ENCODE measurements at regions not wholly inside any gene's neighbourhood (a gene's known extent, or its start where the extent isn't known, plus 50 kb on each side); places are given as distances from the start of the nearest gene placed in this dataset.

DNA sequence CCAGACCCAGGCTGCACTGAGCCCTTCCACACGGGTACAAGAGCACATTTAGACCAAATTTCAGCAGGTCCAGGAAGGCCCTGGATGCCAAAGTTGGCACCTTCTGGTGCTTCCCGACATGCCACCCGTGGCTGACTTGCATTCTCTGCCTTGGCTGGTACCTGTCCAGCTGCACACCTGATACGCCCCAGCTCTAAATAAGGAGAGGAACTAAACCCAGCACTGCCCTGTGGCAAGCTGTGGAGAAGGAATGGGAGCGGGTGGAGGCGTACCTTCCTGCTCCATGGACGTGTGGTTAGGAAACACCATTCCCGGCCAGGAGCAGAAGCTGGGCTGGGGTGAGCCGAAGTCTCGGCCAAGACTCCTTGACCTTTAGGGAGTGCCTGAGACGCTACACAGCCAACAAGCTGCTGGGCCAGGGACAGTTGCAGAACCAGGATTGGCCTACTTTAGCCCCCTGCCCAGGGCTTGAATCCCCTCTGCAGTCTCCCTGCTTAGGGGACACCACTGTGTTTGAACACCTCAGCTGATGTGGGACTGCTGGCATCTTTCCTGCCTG is 86.5 kb upstream of the TAF1B start:
- no peak for DNase-seq (ENCODE audit: low spot score)

DNA sequence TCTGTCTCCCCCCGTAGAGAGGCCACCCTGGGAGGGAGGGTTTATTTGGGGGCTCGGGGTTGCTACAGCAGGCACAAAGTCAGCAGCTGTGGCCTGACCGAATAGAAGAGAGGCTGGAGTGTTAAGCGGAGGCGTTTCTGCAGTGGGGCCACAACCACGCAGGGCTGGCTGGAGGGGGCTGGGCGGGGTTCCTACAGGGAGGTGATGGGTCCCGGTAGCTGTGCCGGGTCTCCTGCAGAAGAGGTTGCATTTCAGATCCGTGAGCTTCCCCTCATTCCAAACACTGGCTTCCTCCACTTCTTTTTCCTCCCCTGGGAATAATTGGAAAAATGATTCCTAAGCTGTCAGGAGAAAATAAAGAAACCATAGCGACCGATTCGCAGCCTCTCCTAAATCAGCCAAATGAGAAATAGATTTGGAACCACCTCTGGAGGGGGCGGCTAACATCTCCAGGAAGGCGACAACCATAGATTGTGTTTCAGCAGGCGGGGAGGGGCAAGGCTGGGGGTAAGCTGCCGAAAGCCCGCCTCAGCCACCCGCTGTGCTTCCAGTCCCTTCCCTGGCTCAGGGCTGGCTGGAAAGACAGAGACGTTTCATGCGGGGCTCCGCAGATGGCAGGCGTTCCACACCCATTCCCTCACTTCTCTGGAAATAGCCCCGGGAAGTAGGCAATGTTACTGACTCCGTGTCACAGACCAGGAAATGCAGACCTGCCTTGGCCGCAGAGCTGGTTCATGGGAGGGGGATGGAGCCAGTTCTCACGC is 85.6 kb upstream of the TAF1B start:
- DNase-seq (ENCODE audit: low spot score): no peak

- DNase-seq (ENCODE audit: low spot score): no peak
These were observed 84.5 kb upstream of the TAF1B start for GRCh38 chr2:9758741-9759140.

DNA sequence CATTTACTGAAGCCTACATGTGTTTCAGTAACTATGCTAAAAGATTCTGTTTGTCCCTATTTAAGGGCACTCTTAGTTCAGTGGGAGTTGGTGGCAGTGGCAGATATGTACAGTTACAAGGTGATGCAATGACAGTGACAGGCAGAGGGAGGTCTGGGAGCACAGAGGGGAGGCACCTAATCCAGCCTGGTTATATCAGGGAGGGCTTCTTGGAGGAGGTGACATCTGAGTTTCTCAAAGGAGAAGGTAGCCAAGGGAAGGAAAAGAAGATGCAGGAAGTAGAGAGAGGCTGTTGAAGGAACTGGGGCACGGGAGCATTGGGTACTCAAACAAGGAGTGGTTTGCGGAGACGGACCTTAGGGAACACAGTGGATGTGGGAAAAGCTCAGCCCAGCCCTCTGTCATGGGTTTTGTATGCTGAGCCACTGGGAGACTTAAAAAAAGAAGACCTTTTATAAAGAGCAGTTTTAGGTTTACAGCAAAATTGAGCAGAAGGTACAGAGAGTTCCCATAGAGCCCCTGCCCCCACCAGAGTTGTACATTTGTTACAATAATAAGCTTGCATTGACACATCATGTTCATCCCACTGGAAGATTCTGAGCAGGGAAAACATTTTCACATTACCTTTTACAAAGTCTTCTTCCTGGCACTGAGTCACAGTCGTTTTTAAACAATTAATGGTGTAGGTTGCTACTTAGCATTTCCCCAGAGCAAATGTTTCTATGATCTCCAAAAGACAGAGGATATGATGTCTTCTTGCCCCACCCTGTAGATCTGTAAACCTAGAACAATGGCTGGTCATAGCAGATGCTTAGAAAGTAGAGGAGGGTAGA is 83.0 kb upstream of the TAF1B start:
- no peak for DNase-seq (ENCODE audit: low spot score)

DNA sequence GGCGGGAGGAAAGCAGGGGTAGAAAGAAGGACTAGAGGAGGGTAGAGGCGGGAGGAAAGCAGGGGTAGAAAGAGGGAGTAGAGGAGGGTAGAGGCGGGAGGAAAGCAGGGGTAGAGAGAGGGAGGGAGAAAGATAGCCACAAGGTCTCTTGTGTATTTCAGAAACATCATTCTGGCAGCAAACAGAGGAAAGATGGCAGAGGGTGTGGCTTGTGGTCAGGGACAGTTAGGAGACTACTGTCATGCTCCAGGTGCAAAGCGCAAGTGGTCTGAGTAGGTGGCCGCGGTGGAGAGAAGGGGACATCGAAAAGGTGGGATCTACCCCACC is 82.4 kb upstream of the TAF1B start:
- DNase-seq (ENCODE audit: low spot score): no peak

DNA sequence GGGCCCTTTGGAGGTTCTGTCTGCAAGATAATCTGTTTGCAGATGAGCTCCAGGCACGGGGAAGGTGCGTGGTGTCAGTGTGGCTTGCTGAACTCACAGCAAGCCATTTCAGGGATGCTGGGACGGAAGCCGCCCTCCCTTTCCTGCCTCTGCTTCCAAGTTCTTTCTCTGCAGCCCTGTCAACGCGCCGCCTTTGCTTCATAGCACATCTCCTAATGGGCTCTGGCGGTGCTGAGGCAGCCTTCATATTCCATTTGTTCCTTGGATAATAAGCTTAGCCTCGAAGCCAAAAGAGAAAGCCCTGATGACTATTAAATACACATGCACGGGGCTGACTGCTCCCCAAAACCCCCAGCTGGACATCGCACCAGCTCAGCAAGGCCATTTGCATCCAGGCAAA is 81.7 kb upstream of the TAF1B start:
- no peak for DNase-seq (ENCODE audit: low spot score)

- DNase-seq (ENCODE audit: low spot score): no peak
These were observed 81.1 kb upstream of the TAF1B start for GRCh38 chr2:9762164-9762563.

DNA sequence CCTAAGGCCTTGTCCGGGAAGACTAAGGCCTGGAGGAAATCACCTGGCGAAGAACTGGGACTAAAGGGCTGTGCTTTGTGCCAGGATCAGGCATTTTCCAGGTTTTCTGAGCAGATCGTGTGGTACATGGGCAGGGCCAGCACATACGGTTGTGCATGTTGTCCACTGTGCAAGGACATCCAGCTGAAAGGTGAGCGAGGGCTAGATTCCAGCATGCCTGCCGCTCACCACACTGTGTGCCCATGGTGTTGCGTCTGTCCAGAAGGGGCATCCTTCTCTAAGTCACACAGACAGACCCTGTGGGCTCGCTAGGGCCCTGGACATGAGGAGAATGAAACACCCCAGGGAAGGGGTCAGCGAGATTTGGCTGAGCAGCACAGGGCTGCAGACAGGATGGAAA is 80.3 kb upstream of the TAF1B start:
- DNase-seq (ENCODE audit: low spot score): no peak

GRCh38 chr2:9763356-9764152 is 79.7 kb upstream of the TAF1B start:
- no peak for DNase-seq (ENCODE audit: low spot score)

GRCh38 chr2:9764153-9764778 is 79.0 kb upstream of the TAF1B start:
- no peak for DNase-seq (ENCODE audit: low spot score)

DNA sequence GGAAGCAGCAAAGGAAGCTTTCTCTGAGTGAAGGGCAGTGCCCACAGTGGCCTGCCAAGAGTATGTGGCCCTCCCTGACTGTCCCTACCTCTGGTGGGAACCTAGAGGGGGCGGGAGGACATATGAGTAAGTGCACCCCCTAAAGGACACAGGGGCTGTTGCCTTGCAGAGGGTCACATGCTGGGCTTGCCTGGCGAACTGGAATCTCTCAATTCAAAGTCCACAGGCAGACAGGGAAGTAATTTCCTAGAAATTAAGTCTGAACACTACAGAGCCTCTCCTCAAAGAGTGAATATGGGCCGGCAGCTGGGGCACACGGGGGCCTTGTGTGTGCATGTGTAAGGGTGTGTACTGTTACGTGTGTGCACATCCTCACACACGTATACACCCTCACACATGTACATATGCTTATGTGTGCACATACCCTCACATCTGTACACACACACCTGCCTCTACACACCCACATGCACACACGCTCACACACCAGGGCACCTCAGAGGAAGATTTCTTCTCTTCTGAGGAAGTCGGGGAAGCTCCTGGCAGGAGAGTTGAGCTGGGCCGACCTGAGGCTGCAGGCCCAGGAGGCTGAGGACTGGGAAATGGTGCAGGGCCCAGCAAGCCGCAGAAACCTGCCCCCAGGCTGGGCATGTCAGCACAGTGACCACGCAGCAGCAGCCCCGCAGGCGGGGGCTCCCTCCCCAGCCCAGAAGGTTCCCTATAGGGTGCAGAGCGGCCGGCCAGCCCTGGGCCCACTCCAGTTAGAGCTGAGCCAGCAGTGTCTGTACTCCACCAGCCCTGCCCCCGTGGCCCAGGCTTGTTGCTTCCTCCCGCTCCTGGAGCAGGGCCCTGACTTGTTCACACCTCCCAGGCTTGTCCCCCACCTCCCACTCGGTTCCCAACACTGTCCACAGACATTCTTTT is 77.4 kb upstream of the TAF1B start:
- DNase-seq (ENCODE audit: low spot score): no peak

GRCh38 chr2:9767656-9768281 is 75.5 kb upstream of the TAF1B start:
- no peak for DNase-seq (ENCODE audit: low spot score)

DNA sequence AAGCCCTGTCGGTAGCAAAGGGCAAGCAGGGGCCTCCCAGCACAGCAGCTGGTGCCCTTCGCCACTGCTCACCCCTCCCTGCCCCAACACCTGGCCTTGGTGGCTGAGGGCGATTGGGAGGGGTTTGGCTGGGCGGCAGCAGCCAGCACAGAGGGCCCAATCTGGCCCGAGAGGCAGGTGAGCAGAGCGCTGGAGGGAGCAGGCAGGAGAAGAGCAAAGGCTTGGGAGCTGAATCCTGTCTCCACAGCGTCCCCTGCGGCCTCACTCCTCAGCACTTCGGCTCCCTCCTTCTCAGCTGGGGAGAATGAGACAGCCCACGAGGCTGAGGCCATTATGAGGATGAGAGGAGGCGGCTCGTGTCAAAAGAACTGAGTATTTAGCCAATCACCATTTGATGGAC is 74.9 kb upstream of the TAF1B start:
- DNase-seq (ENCODE audit: low spot score): no peak

DNA sequence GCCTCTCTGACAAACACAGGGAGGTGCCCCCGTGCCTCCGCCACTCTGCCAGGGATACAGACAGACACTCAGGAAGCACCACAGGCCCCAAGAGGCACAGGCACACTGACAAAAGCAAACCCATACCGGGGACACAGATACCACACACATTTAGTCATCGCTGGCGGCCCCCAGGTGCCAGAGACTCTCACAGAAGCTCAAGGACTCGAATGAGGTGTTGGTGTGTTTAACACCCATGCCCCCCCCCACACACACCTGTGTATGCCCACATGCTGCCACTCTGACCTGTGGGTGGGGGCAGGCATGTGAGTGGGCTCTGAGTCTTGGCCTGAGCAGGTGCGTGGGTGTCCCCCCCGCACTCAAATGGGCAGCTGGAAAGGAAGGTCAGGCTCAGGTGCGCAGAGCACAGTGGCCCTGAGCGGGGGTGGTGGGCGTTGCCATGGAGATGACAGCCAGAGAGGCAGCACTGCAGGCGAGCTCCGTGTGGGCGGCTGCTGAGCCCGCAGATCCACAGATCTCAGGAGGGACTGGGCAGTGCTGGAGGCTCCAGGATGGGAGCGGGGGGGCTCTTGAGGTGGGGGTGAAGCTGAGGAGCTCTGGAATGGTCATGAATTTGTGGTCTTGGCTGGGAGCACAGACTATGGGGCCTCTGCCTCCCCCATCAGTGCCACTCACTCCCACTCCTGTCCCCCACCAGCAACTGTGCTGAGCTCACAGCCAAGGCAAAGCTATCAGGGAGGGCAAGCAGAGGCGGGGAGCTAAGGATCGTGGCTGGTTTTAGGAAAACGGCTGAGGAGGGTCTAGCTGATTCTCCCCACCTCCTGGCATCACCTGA is 73.9 kb upstream of the TAF1B start:
- no peak for DNase-seq (ENCODE audit: low spot score)

GRCh38 chr2:9770006-9770307 is 73.3 kb upstream of the TAF1B start:
- no peak for DNase-seq (ENCODE audit: low spot score)

GRCh38 chr2:9770308-9771100 is 72.8 kb upstream of the TAF1B start:
- DNase-seq (ENCODE audit: low spot score): peak; percentile 69

DNA sequence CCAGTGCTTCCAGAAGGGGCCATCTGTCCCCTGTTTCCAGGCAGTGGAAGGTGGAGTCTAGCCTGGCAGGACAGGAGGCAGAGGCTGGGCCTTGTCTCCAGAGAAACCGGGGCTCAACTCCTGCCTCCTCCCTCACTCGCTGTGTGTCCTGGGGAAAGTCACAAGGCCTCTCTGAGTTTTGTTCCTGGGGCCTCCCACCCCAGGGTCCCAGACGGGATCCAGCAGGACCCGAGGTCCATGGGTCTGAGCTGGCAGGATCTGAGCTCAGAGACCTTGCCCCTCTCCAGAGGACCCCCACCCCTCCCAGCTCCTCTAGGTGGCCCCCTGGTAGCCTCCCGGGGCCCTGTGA is 72.2 kb upstream of the TAF1B start:
- DNase-seq (ENCODE audit: low spot score): no peak

DNA sequence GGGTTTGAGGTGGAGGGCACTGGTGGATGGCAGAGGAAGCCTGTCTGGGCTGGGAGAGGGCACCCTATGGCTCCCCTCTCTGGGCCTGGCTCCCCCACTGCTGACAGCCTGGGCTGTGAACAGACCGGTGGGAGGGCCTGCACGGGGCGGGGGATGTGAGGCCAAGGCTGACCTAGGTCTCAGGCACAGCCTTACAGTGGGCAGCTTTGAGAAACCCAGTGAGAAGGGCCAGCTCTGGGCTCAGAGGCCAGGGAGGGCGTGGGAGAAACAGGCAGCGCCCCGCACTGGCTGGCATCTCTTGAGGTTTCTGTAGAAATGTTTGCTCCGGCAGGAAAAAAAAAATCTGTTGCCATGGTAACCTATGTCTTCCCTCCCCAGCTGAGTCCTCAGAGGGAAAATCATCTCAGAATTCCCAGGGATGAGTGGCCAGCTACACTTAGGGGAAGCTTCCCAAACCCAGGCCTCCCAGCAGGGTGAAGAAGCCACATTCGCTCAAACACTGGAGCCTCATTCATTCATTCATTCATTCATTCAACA is 71.7 kb upstream of the TAF1B start:
- peak; percentile 53 for DNase-seq (ENCODE audit: low spot score)

Measured in COLO829 (cell line).